22Rv1 (cell line): ENCODE measurements at regions not wholly inside any gene's neighbourhood (a gene's known extent, or its start where the extent isn't known, plus 50 kb on each side); places are given as distances from the start of the nearest gene placed in this dataset.

Source experiments
- H3K27ac ChIP-seq: fragments of 450-650 bp; 2 replicates; pipeline ENCODE4 v1.5.1; 2017
- ZFX ChIP-seq: fragments of 450-650 bp; IDR thresholded peaks from 2 replicates; pipeline ENCODE4 v1.6.1; 2017; ENCODE audit warnings: antibody characterized with exemption, borderline replicate concordance
- TF ChIP-seq, protein P1 (sequence below): fragments of 450-650 bp; IDR thresholded peaks from 2 replicates; pipeline ENCODE4 v1.5.1; 2017; ENCODE audit warnings: mild to moderate bottlenecking

DNA sequence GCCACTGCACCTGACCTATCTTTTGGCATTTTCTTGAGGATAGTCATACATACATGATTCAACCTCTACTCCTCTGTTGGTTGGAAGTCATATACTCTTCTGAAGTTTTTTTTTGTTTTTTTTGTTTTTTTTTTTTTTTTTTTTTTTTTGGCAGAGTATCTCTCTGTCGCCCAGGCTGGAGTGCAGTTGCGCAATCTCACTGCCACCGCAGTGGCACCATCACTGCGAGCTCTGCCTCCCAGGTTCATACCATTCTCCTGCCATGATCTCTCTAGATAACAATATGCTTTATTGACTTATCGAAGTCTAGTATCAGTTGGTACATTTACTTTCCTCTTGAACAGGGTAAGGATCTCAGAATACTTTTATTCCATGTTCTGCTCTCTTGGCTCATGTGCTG, 224.2 kb upstream of the WSCD1 start:
- TF ChIP-seq, protein P1, sequence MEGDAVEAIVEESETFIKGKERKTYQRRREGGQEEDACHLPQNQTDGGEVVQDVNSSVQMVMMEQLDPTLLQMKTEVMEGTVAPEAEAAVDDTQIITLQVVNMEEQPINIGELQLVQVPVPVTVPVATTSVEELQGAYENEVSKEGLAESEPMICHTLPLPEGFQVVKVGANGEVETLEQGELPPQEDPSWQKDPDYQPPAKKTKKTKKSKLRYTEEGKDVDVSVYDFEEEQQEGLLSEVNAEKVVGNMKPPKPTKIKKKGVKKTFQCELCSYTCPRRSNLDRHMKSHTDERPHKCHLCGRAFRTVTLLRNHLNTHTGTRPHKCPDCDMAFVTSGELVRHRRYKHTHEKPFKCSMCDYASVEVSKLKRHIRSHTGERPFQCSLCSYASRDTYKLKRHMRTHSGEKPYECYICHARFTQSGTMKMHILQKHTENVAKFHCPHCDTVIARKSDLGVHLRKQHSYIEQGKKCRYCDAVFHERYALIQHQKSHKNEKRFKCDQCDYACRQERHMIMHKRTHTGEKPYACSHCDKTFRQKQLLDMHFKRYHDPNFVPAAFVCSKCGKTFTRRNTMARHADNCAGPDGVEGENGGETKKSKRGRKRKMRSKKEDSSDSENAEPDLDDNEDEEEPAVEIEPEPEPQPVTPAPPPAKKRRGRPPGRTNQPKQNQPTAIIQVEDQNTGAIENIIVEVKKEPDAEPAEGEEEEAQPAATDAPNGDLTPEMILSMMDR = no peak
- no peak for TF ChIP-seq ZFX
- no peak overlapping the region for H3K27ac ChIP-seq

DNA sequence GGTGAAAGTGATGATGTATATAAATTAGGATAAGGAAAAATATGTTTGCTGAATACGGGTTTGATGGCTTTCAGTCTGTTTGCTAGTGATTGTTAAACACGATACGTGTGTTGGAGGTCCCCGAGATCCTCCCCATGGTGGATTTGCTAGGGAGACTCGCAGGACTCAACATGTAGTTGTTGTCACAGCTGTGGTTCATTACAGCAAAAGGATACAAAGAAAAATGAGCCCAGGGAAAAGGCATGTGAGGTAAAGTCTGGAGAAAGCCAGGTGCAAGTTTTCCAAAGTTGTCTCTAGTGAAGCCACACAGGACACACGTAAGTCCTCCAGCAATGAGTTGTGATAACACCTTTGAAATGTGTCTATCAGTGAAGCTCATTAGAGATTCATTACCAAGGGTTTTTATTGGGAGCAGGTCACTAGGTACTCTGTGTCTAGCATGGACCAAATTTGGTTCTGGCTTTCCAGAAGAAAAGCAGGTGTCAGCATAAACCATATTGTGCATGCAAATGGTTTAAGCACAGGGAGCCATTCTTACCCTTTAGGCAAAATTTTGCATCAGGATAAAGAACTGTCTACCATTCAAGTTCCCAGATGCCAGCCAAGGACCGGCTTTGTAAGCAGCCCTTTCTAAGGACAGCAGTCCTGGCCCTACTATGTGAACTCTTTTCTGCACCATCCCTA, 215.2 kb upstream of the WSCD1 start:
- H3K27ac ChIP-seq = no peak overlapping the region
- TF ChIP-seq, protein P1 = no peak
- no peak for TF ChIP-seq ZFX

DNA sequence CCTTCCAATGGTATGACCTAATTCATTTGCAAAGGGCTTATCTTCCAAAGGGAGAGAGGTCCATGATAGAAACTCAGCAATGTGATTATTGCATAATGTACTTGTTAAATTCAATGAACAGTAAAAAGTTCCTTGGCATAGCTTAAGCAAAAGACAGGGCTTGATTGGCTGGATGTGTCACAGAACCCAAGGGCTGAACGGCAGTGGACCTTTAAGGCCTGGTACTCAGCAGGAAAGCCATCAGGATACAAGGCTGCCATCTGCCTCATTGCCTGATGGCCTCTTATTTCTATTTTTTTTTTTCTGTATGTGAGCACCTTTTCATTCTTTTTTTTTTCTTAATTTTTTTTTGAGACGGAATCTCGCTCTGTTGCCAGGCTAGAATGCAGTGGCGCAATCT, 208.9 kb upstream of the WSCD1 start:
- H3K27ac ChIP-seq = no peak overlapping the region
- TF ChIP-seq, protein P1 = no peak
- no peak for TF ChIP-seq ZFX

DNA sequence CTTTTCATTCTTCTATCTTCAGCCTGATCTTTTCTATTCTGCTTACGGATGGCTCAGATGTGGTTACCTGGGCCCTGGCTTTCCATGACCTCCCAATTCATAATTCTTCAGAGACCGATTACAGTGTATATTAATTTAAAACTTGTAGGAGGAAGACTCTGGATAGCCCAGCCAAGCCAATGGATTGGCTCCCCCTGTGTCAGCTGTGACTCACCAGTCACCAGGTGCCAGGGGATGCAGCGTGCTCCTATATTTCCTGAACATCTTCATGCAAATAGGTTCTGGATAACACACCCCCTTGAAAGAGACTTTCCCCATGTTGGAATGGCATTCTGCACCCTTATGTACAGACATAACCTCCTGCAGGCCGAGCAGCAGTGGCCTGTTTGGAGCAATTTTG, 208.3 kb upstream of the WSCD1 start:
- TF ChIP-seq ZFX = no peak
- TF ChIP-seq, protein P1 = no peak
- no peak overlapping the region for H3K27ac ChIP-seq

DNA sequence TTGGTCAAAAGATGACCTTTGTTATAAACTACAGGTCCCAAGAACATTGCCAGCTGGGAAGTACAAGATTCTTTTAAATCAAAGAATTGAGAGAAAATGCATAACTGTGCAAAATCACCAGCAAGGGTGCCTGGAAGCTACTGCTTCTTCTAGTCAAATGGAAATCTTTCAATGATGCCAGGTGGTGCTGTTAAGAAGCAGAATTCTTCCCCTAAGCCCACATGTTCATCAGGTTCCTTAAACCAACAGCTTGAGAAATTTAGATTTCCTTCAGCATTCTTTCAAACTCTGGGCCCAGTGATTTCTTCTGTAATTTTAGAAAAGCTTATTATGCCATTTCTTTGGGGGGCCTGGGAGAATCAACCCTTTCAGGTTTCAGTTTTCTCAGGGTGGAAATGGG, 207.8 kb upstream of the WSCD1 start:
- no peak overlapping the region for H3K27ac ChIP-seq
- TF ChIP-seq ZFX = no peak
- TF ChIP-seq, protein P1 = no peak

DNA sequence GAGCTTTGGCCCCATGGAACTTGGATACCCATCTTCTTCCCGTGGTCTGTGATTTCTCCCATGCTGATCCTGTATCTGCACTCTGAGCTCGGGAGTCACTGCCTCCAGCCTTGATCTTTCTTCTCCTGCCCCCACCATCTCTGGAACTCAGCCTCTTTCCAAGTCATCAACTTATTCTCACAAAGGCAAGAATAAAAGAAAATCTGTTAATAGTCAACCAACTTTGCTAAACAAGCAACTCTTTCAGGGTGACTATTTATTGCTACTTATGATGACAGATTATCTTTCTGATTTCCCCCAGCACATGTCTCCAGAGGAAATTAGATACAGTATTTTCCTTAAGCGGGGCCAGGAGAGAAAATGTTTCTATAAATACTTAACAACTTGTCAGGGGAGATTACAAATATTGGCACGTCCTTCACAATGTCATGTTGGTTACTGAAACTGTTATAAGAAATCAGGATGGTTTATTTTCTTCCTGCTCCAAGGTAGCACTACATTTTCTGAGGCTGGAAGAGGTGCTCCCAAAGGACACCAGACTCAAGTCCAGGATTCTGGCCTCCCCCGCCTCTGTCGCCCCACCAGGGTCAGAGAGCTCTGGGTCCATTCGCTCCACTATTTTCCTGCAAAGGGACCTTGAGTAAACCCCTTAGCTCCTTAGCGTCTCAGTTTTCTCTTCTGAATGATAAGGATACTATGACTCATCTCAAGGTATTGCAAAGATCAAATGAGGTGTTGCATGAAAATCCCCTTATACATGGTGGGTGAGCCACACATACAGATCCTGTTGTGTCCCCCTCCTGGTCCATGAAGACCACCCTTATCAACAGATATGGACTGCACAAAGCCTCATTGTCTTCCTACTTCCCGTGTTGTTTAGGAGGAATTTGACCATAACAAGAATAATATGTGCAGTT, 205.2 kb upstream of the WSCD1 start:
- no peak overlapping the region for H3K27ac ChIP-seq
- no peak for TF ChIP-seq ZFX
- TF ChIP-seq, protein P1 = no peak

DNA sequence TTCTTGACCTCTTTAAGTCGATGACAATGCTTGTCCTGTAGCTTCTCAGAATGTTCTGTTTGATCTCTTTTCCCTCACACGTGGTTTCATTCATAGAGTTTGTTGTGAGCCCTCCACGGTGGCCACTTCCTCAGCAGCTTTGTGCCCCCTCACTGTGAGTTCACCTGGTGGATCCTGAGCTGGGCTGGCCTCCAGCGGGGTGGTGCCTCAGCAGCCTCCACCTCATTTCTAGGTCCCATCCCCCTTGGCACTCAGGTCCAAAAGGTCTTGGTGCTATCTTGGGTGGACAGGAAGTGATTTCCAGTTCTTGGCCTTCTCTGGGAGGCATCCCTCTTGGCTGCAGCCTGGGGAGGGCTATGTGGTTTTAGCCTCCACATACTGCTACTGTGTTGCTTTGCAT, 203.2 kb upstream of the WSCD1 start:
- no peak overlapping the region for H3K27ac ChIP-seq
- TF ChIP-seq, protein P1 = no peak
- TF ChIP-seq ZFX = no peak
